Urinary bladder (tissue), 3 donors: ENCODE measurements at regions not wholly inside any gene's neighbourhood (a gene's known extent, or its start where the extent isn't known, plus 50 kb on each side); places are given as distances from the start of the nearest gene placed in this dataset.
"Not testable (repeated sequence)": the region's sequence is repeated elsewhere in the genome, so short reads cannot be mapped to it uniquely, and the experiment has no call there.

Experiments used
- DNase-seq: peaks from one replicate; pipeline ENCODE4 v3.0.0-alpha.2; 2015; ENCODE audit errors: extremely low spot score
- H3K27ac ChIP-seq: one replicate; pipeline ENCODE4 v1.5.1; 2013; ENCODE audit warnings: low read depth, mild to moderate bottlenecking, moderate library complexity
- H3K36me3 ChIP-seq: one replicate; pipeline ENCODE4 v1.6.1; 2013; ENCODE audit warnings: mild to moderate bottlenecking, moderate library complexity; ENCODE audit not compliant: insufficient read depth
- H3K4me1 ChIP-seq: one replicate; pipeline ENCODE4 v1.6.1; 2013; ENCODE audit warnings: mild to moderate bottlenecking, moderate library complexity; ENCODE audit not compliant: insufficient read depth
- H3K4me3 ChIP-seq: one replicate; pipeline ENCODE4 v1.5.1; 2013; ENCODE audit warnings: low read depth, low read length
- WGBS: extraction: QIAGEN DNeasy Blood & Tissue Kit; methylation state at CpG from one replicate; pipeline ENCODE4 v1.1.7; 2013; 5-methylcytosine and 5-hydroxymethylcytosine counted together
- donor health status: healthy with polysubstance abuse.
- donor health status: healthy.

GRCh38 chr4:66331761-66332160 lies 661.5 kb upstream of the EPHA5 start:
- no peak overlapping the region for H3K27ac ChIP-seq

DNA sequence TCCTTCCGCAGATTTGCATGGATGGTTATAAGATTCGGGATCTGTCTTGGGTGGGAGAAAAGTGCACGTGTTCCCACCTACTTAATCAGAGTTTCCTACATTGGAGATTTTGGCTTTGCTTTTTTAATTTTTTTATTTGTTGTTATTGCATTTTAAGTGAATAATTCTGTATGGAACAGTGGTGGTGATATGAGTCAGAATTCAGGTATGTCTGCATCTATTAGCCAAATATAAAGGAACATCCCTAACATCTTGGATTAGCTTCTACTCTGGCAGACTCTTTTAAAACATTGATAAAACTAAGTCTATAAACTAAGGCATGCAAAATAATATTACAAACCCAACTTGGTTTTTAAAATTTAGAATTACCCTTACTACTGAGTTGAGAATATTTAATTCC lies 659.8 kb upstream of the EPHA5 start:
- no peak for DNase-seq
- Histone ChIP-seq H3K27ac (no peak overlapping the region), H3K4me1 (no peaks in the 10 kb centered on the region), H3K4me3 (no peak overlapping the region), H3K36me3 (no peaks in the 10 kb centered on the region)
- WGBS: 88% methylated on average over 3 of the region's 3 CpGs

More at GRCh38 chr4:66331761-66332160, 661.5 kb upstream of the EPHA5 start:
- no peak overlapping the region for H3K4me3 ChIP-seq
- no peaks in the 10 kb centered on the region for H3K4me1 ChIP-seq
- no peak for DNase-seq
- H3K36me3 ChIP-seq: no peaks in the 10 kb centered on the region

DNA sequence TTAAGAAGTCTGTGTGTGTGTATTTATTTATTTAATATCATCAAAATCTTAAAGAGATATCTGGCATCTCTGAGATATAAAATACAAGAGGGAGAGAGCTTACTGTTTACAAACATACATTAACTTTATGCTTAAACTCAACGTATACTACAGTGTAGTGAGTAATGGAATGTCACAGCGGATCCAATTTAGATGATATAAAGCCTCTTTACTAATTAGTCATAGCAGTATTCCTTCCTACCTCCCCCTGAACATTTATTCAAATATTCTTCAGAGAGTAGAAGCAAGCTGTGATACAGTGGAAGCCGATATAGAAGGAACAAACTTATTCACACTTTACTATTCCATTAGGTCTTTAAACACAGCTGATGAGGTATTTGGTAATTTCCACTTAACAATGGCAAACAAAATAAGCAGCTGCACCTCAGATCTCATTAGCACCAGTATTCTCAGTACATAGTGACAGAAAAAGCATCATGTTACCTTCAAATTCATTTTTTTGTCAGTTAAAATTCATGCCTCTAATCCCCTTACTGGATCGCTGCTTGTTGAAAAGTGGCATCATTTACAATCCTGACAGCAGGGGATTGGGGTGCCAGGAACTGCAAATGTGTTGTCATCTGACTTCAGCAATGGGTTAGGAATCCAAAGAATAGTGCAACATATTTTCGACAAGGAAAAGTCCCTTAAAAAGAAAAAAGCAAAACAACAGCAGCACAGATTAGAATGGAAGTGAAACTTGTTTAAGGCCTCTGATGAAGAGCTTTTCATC lies 658.7 kb upstream of the EPHA5 start:
- Histone ChIP-seq H3K4me3 (no peak overlapping the region), H3K27ac (no peak overlapping the region), H3K36me3 (no peaks in the 10 kb centered on the region), H3K4me1 (no peaks in the 10 kb centered on the region)
- DNase-seq: no peak
- 59% methylated on average over 5 of the region's 5 CpGs for WGBS

DNA sequence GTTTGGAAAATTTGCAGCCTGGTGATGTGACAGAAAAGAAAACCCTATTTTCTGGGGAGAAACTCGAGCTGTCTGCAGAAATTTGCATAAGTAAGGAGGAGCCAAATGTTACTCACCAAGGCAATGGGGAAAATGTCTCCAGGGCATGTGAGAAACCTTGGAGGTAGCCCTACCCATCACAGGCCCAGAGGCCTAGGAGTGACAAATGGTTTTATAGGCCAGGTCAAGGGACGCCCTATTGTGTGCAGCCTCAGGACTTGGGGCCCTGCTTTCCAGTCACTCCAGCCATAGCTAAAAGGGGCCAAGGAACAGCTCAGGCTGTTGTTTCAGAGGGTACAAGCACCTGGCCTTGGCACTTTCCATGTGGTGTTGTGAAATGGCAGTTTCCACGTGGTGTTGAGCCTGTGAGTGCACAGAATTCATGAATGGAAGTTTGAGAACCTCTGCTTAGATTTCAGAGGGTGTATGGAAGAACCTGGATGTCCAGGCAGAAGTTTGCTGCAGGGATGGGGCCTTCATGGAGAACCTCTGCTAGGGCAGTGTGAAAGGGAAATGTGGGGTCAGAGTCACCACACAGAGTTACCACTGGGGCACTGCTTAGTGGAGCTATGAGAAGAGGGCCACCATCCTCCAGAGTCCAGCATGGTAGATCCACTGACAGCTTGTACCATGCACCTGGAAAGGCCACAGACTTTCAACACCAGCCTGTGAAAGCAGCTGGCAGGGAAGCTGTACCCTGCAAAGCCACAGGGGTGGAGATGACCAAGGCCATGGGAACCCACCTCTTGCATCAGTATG lies 637.6 kb upstream of the EPHA5 start:
- Histone ChIP-seq H3K4me3 (no peak overlapping the region), H3K27ac (no peak overlapping the region), H3K4me1 (no peaks in the 10 kb centered on the region), H3K36me3 (no peaks in the 10 kb centered on the region)
- no peak for DNase-seq
- 56% methylated on average over 3 of the region's 3 CpGs for WGBS

DNA sequence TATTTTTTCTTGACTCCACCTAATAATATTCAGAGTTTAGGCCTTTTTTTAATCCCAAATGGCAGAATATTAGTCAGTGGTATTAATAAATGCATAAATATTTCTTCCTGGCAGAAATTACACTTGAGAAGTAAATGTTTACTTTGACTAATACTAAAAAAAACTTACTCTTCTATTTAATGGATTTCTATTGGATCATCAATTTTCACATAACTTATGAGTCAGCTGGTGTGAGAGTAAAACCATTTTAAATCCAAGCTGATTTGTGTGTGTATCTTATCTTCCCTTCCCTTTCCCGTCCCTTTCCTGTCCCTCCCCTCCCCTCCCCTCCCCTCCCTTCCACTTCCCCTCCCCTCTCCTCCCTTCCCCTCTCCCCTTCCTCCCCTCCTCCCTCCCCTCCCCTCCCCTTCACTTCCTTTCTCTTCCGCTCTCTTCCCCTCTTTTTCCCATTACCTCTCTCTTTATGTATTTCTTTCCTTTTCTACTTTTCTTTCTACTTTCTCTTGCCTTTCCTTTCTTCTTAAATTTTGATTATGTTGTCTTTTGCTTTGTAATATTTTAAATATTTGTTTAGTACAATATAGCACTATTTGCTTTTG lies 630.1 kb upstream of the EPHA5 start:
- H3K27ac ChIP-seq: no peak overlapping the region
- DNase-seq: no peak
- H3K4me3 ChIP-seq: no peak overlapping the region
- no peaks in the 10 kb centered on the region for H3K4me1 ChIP-seq
- no peaks in the 10 kb centered on the region for H3K36me3 ChIP-seq
- WGBS: 50% methylated on average over 2 of the region's 2 CpGs

- no peaks in the 10 kb centered on the region for H3K36me3 ChIP-seq
- no peaks in the 10 kb centered on the region for H3K4me1 ChIP-seq
- H3K4me3 ChIP-seq: no peak overlapping the region
- H3K27ac ChIP-seq: no peak overlapping the region
- WGBS: 82% methylated on average over 1 of the region's 1 CpG
- DNase-seq: no peak
Measured at GRCh38 chr4:66298569-66298968, 628.3 kb upstream of the EPHA5 start.

- H3K27ac ChIP-seq: no peak overlapping the region
- no peaks in the 10 kb centered on the region for H3K36me3 ChIP-seq
- H3K4me3 ChIP-seq: no peak overlapping the region
- H3K4me1 ChIP-seq: no peaks in the 10 kb centered on the region
- 30% methylated on average over 1 of the region's 1 CpG for WGBS
- no peak for DNase-seq
Measured at GRCh38 chr4:66297703-66298102, 627.4 kb upstream of the EPHA5 start.

DNA sequence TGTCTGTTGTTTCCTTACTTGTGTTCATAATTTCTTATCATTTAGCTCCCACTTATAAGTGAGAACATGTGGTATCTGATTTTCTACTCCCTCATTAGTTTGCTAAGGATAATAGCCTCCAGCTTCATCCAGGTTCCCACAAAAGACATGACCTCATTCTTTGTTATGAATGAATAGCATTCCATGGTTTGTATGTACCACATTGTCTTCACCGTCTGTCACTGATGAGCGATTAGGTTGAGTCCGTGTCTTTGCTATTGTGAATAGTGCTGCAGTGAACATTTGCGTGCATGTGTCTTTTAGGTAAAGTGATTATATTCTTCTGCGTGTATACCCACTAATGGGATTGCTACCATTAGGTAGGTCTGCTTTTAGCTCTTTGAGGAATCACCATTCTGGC lies 624.3 kb upstream of the EPHA5 start:
- WGBS: 91% methylated on average over 5 of the region's 5 CpGs
- Histone ChIP-seq H3K4me1 (no peaks in the 10 kb centered on the region), H3K4me3 (no peak overlapping the region), H3K36me3 (no peaks in the 10 kb centered on the region), H3K27ac (no peak overlapping the region)
- no peak for DNase-seq

- Histone ChIP-seq H3K36me3 (no peaks in the 10 kb centered on the region), H3K27ac (no peak overlapping the region), H3K4me3 (no peak overlapping the region), H3K4me1 (no peaks in the 10 kb centered on the region)
- WGBS: 86% methylated on average over 15 of the region's 15 CpGs
- no peak for DNase-seq
Measured at GRCh38 chr4:66284991-66285451, 614.7 kb upstream of the EPHA5 start.

DNA sequence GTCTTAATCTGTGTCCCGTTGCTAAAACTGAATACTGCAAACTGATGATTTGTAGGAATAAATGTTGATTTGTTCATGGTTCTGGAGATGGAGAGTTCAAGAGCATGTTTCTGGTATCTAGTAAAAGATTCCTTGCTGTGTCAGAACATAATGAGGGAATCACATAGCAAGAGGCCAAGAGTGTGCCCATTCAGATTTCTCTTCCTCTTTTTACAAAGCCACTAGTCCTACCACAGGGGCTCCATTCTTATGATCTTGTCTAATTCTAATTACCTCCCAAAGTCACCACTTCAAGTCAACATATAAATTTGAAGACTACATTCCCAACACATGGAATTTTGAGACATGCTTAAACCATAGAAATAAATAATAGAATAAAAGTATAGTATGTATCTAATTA lies 608.8 kb upstream of the EPHA5 start:
- Histone ChIP-seq H3K4me1 (no peaks in the 10 kb centered on the region), H3K36me3 (no peaks in the 10 kb centered on the region), H3K27ac (no peak overlapping the region), H3K4me3 (no peak overlapping the region)
- DNase-seq: no peak
- WGBS: 88% methylated on average over 1 of the region's 1 CpG

- 19% methylated on average over 4 of the region's 4 CpGs for WGBS
- no peak overlapping the region for H3K27ac ChIP-seq
- no peak for DNase-seq
- no peaks in the 10 kb centered on the region for H3K36me3 ChIP-seq
- H3K4me3 ChIP-seq: no peak overlapping the region
- no peaks in the 10 kb centered on the region for H3K4me1 ChIP-seq
Measured at GRCh38 chr4:66275411-66276038, 605.2 kb upstream of the EPHA5 start.

DNA sequence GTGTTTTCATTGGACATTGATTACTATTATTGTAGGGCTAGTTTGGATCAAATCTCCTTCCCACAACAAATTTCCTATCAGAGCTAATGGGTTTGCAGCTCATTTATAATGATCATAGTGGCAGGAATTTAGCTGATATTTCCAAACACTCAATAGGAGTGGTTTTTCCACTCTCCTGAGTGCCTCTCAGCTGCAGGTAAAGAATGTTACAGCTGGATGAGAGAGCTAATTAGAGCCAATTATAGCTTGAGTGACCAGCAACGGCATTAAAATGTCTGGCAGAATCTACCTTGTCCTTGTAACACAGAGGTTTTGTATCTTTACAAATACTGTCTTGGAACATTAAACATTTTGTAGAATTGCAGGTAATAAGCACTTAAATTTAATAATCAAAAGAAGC lies 602.8 kb upstream of the EPHA5 start:
- 47% methylated on average over 1 of the region's 1 CpG for WGBS
- no peaks in the 10 kb centered on the region for H3K36me3 ChIP-seq

DNA sequence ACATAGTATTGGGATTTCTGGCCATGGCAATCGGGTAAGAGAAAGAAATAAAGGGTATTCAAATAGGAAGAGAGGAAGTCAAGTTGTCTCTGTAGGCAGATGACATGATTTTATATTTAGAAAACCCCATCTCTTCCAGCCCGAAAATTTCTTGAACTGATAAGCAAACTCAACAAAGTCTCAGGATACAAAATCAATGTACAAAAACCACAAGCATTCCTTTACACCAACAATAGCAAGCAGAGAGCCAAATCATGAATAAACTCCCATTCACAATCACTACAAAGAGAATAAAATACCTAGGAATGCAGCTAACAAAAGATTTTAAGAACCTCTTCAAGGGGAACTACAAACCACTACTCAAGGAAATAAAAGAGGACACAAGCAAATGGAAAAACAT lies 600.1 kb upstream of the EPHA5 start:
- H3K27ac ChIP-seq, H3K4me1 ChIP-seq, H3K4me3 ChIP-seq, DNase-seq, H3K36me3 ChIP-seq: not testable (repeated sequence)
- WGBS: 72% methylated on average over 2 of the region's 2 CpGs

More for the DNA sequence above, 602.8 kb upstream of the EPHA5 start:
- Histone ChIP-seq H3K4me1 (no peaks in the 10 kb centered on the region), H3K4me3 (no peak overlapping the region), H3K27ac (no peak overlapping the region)
- DNase-seq: no peak
